OCI-LY7 (cell line): ENCODE measurements at regions not wholly inside any gene's neighbourhood (a gene's known extent, or its start where the extent isn't known, plus 50 kb on each side); places are given as distances from the start of the nearest gene placed in this dataset.

ENCODE experiments used
- BruUV-seq: library from RNA; stranded (reverse); fragments of 400-500 nt; replicated peaks from 2 replicates; lab custom pipeline; 2021; lab: Mats Ljungman, UMichigan
- CTCF ChIA-PET: fragments of 300-600 bp; sonication (Branson Sonifier 250); formaldehyde crosslinking; loops from one replicate; lab custom pipeline; 2022; ENCODE audit warnings: antibody characterized with exemption; ENCODE audit not compliant: unreplicated experiment; lab: Charles Lee
- POLR2A ChIA-PET: fragments of 300-600 bp; sonication (Branson Sonifier 250); formaldehyde crosslinking; loops from one replicate; lab custom pipeline; 2022; ENCODE audit warnings: antibody characterized with exemption; lab: Charles Lee
- DNase-seq: peaks from one replicate; pipeline ENCODE4 v3.0.0-alpha.2; 2015; ENCODE audit warnings: low spot score
- H2AFZ ChIP-seq: fragments of 200-600 bp; sonication (generic), shearing (Covaris generic); 2 replicates; pipeline ENCODE4 v1.6.1; 2014; ENCODE audit warnings: mild to moderate bottlenecking, antibody characterized with exemption, low read length, moderate library complexity
- H3K27ac ChIP-seq: fragments of 200-600 bp; sonication (generic); 2 replicates; pipeline ENCODE4 v1.5.1; 2014; ENCODE audit warnings: mixed run types, low read depth, mild to moderate bottlenecking, moderate library complexity, low read length, inconsistent platforms; ENCODE audit not compliant: poor library complexity, severe bottlenecking
- H3K36me3 ChIP-seq: fragments of 200-600 bp; sonication (generic); 2 replicates; pipeline ENCODE4 v1.6.1; 2014; ENCODE audit warnings: mild to moderate bottlenecking, antibody characterized with exemption, low read length, moderate library complexity, mixed read lengths; ENCODE audit not compliant: insufficient read depth
- H3K4me1 ChIP-seq: fragments of 200-600 bp; sonication (generic); 2 replicates; pipeline ENCODE4 v1.5.1; 2014; ENCODE audit warnings: mild to moderate bottlenecking, low read length; ENCODE audit not compliant: insufficient read depth, poor library complexity, severe bottlenecking
- H3K4me2 ChIP-seq: fragments of 200-600 bp; sonication (generic); 2 replicates; pipeline ENCODE4 v1.6.1; 2014; ENCODE audit warnings: mild to moderate bottlenecking, low read length
- H3K4me3 ChIP-seq: fragments of 200-600 bp; sonication (generic); 2 replicates; pipeline ENCODE4 v1.5.1; 2014; ENCODE audit warnings: mild to moderate bottlenecking, low read depth, low read length; ENCODE audit not compliant: poor library complexity, severe bottlenecking
- H3K79me2 ChIP-seq: fragments of 200-600 bp; sonication (generic); 2 replicates; pipeline ENCODE4 v1.6.1; 2016; ENCODE audit warnings: low read depth, mild to moderate bottlenecking, low read length, moderate library complexity, mixed read lengths; ENCODE audit not compliant: insufficient read depth
- H3K9me2 ChIP-seq: fragments of 200-600 bp; sonication (generic); 2 replicates; pipeline ENCODE4 v1.6.1; 2016; ENCODE audit warnings: mild to moderate bottlenecking, low read length, mixed read lengths; ENCODE audit not compliant: insufficient read depth
- H3K9me3 ChIP-seq: fragments of 200-600 bp; sonication (generic); 2 replicates; pipeline ENCODE4 v1.6.1; 2014; ENCODE audit warnings: mild to moderate bottlenecking, mixed run types, low read length, mixed read lengths
- H4K20me1 ChIP-seq: fragments of 200-600 bp; sonication (generic); 2 replicates; pipeline ENCODE4 v1.6.1; 2014; ENCODE audit warnings: mild to moderate bottlenecking, antibody characterized with exemption, low read length, moderate library complexity, mixed read lengths; ENCODE audit not compliant: insufficient read depth
- CTCF ChIP-seq: fragments of 200-600 bp; sonication (generic); conservative IDR thresholded peaks from 2 replicates; pipeline ENCODE4 v1.5.1; 2014; ENCODE audit warnings: mild to moderate bottlenecking, antibody characterized with exemption, low read length, moderate library complexity, mixed read lengths
- EZH2phosphoT487 ChIP-seq: fragments of 200-600 bp; sonication (generic); IDR thresholded peaks from 2 replicates; pipeline ENCODE4 v1.6.1; 2018; ENCODE audit warnings: low read depth, borderline replicate concordance, mild to moderate bottlenecking, mixed run types, antibody characterized with exemption, low read length, moderate library complexity, mixed read lengths
- intact Hi-C: fragments of 100-400 bp; cut with micrococcal nuclease; formaldehyde crosslinking; loops from one replicate; pipeline ENCODE4 v1.10.0; 2022; ENCODE audit not compliant: unreplicated experiment

GRCh38 chr22:47625013-47625385, 862.5 kb downstream of the TBC1D22A start:
- no peak overlapping the region for H3K27ac ChIP-seq
- no peaks in the 10 kb centered on the region for H3K4me1 ChIP-seq
- CTCF ChIA-PET: no interaction called here
- H3K36me3 ChIP-seq: no peaks in the 10 kb centered on the region
- H3K4me3 ChIP-seq: no peak overlapping the region
- POLR2A ChIA-PET: no interaction called here
- no peak overlapping the region for H2AFZ ChIP-seq
- H3K4me2 ChIP-seq: no peak overlapping the region
- no peaks in the 10 kb centered on the region for H3K79me2 ChIP-seq
- intact Hi-C loops: loop anchor here (5.0 kb wide), 1 partner anchor 447 kb away; no protein-coding TSS in a partner anchor
- H3K9me2 ChIP-seq: no peaks in the 10 kb centered on the region
- DNase-seq: no peak
- no TSS peak for BruUV-seq
- TF ChIP-seq CTCF: no peak
- TF ChIP-seq EZH2phosphoT487: no peak
- H4K20me1 ChIP-seq: no peaks in the 10 kb centered on the region
- H3K9me3 ChIP-seq: no peaks in the 10 kb centered on the region

GRCh38 chr22:47624252-47625012, 862.0 kb downstream of the TBC1D22A start:
- Histone ChIP-seq H3K9me3 (no peaks in the 10 kb centered on the region), H3K9me2 (no peaks in the 10 kb centered on the region), H3K79me2 (no peaks in the 10 kb centered on the region), H3K4me3 (no peak overlapping the region), H3K36me3 (no peaks in the 10 kb centered on the region), H3K4me2 (no peak overlapping the region), H2AFZ (no peak overlapping the region), H3K27ac (no peak overlapping the region), H4K20me1 (no peaks in the 10 kb centered on the region), H3K4me1 (no peaks in the 10 kb centered on the region)
- ChIA-PET CTCF (no interaction called here), POLR2A (no interaction called here)
- no TSS peak for BruUV-seq
- intact Hi-C loops: loop anchor here (5.0 kb wide), 1 partner anchor 448 kb away; no protein-coding TSS in a partner anchor
- no peak for TF ChIP-seq EZH2phosphoT487
- TF ChIP-seq CTCF: no peak
- DNase-seq: no peak

GRCh38 chr22:47623763-47624148, 861.3 kb downstream of the TBC1D22A start:
- TF ChIP-seq CTCF: no peak
- no peak for TF ChIP-seq EZH2phosphoT487
- Histone ChIP-seq H3K4me2 (no peak overlapping the region), H3K9me2 (no peaks in the 10 kb centered on the region), H3K4me3 (no peak overlapping the region), H3K36me3 (no peaks in the 10 kb centered on the region), H3K9me3 (no peaks in the 10 kb centered on the region), H3K27ac (no peak overlapping the region), H3K4me1 (no peaks in the 10 kb centered on the region), H4K20me1 (no peaks in the 10 kb centered on the region), H2AFZ (no peak overlapping the region), H3K79me2 (no peaks in the 10 kb centered on the region)
- no peak for DNase-seq
- BruUV-seq: no TSS peak
- ChIA-PET POLR2A (no interaction called here), CTCF (no interaction called here)
- intact Hi-C loops: no loop called here
